GM23338 (cell line): ENCODE measurements at regions not wholly inside any gene's neighbourhood (a gene's known extent, or its start where the extent isn't known, plus 50 kb on each side); places are given as distances from the start of the nearest gene placed in this dataset.

Experiments
- ATAC-seq: fragments of 200-7000 bp; cut with Tn5 transposase; 3 replicates; pipeline ENCODE4 v1.9.1; 2020
- DNase-seq: peaks from one replicate; pipeline ENCODE4 v3.0.0-alpha.2; 2015; ENCODE audit warnings: low spot score
- H2AFZ ChIP-seq: fragments of 200-600 bp; sonication (generic); 2 replicates; pipeline ENCODE4 v1.8.0; 2016; ENCODE audit warnings: antibody characterized with exemption, mild to moderate bottlenecking, moderate library complexity
- H3F3A ChIP-seq: fragments of 200-600 bp; sonication (generic); replicated peaks from 2 replicates; pipeline ENCODE4 v1.8.0; 2017; ENCODE audit warnings: antibody characterized with exemption, mixed run types, low read depth
- H3K27ac ChIP-seq: fragments of 200-600 bp; sonication (generic); 2 replicates; pipeline ENCODE4 v1.6.1; 2016; ENCODE audit warnings: low read depth
- H3K27me3 ChIP-seq: fragments of 200-600 bp; sonication (generic); 2 replicates; pipeline ENCODE4 v1.8.0; 2016; ENCODE audit warnings: mild to moderate bottlenecking, mixed run types, moderate library complexity; ENCODE audit not compliant: insufficient read depth
- H3K36me3 ChIP-seq: fragments of 200-600 bp; sonication (generic); 2 replicates; pipeline ENCODE4 v1.8.0; 2016; ENCODE audit warnings: mild to moderate bottlenecking; ENCODE audit not compliant: insufficient read depth
- H3K4me1 ChIP-seq: fragments of 200-600 bp; sonication (generic); 2 replicates; pipeline ENCODE4 v1.8.0; 2016; ENCODE audit warnings: mild to moderate bottlenecking, moderate library complexity; ENCODE audit not compliant: insufficient read depth
- H3K4me2 ChIP-seq: fragments of 200-600 bp; sonication (generic); 2 replicates; pipeline ENCODE4 v1.7.1; 2017; ENCODE audit warnings: mixed run types
- H3K4me3 ChIP-seq: fragments of 200-600 bp; sonication (generic); 2 replicates; pipeline ENCODE4 v1.6.1; 2016; ENCODE audit warnings: mixed run types
- H3K79me2 ChIP-seq: fragments of 200-600 bp; sonication (generic); replicated peaks from 2 replicates; pipeline ENCODE4 v1.8.0; 2017; ENCODE audit warnings: mild to moderate bottlenecking; ENCODE audit not compliant: insufficient read depth
- H3K9me2 ChIP-seq: fragments of 200-600 bp; sonication (generic); 2 replicates; pipeline ENCODE4 v1.8.0; 2017; ENCODE audit not compliant: insufficient read depth
- H4K20me1 ChIP-seq: fragments of 200-600 bp; sonication (generic); replicated peaks from 2 replicates; pipeline ENCODE4 v1.8.0; 2017; ENCODE audit warnings: mild to moderate bottlenecking; ENCODE audit not compliant: insufficient read depth
- H3K27ac Mint-ChIP-seq: 2 replicates; pipeline ENCODE4 v1.8.0; 2020; ENCODE audit warnings: inconsistent platforms, mild to moderate bottlenecking, moderate library complexity, mixed read lengths
- H3K27me3 Mint-ChIP-seq: 3 replicates; pipeline ENCODE4 v1.8.0; 2022; ENCODE audit warnings: low read depth, mild to moderate bottlenecking, moderate library complexity, mixed read lengths, inconsistent platforms; ENCODE audit not compliant: insufficient read depth, poor library complexity
- H3K36me3 Mint-ChIP-seq: 3 replicates; pipeline ENCODE4 v1.8.0; 2021; ENCODE audit warnings: low read depth, mild to moderate bottlenecking, inconsistent platforms, moderate library complexity, mixed read lengths
- H3K4me1 Mint-ChIP-seq: 3 replicates; pipeline ENCODE4 v1.8.0; 2020; ENCODE audit warnings: mild to moderate bottlenecking, inconsistent platforms, mixed read lengths
- H3K4me3 Mint-ChIP-seq: 3 replicates; pipeline ENCODE4 v1.8.0; 2021; ENCODE audit warnings: moderate library complexity, mild to moderate bottlenecking, inconsistent platforms, mixed read lengths
- H3K9me3 Mint-ChIP-seq: 3 replicates; pipeline ENCODE4 v1.8.0; 2020; ENCODE audit warnings: moderate library complexity, mild to moderate bottlenecking, inconsistent platforms, mixed read lengths
- CREB1 ChIP-seq: fragments of 250-450 bp; sonication (Bioruptor Pico); IDR thresholded peaks from 2 replicates; pipeline ENCODE4 v1.5.0; 2020; ENCODE audit warnings: low read depth, mild to moderate bottlenecking, moderate library complexity
- CTCF ChIP-seq, 2 experiments: fragments of 200-600 bp in 1 of 2; sonication (generic) in 1 of 2; conservative IDR thresholded peaks; 2 replicates each; pipeline versions ENCODE4 v1.5.1 to v1.6.1; 2016 to 2017; ENCODE audit warnings: antibody characterized with exemption in 2 of 2, low read depth in 2 of 2, mild to moderate bottlenecking in 2 of 2, moderate library complexity in 1 of 2
- ETS1 ChIP-seq: IDR thresholded peaks from 2 replicates; pipeline ENCODE4 v1.6.1; 2016; ENCODE audit warnings: antibody characterized with exemption
- EZH2 ChIP-seq: fragments of 200-600 bp; sonication (generic); IDR thresholded peaks from one replicate; pipeline ENCODE4 v1.8.0; 2017; ENCODE audit warnings: antibody characterized with exemption, mild to moderate bottlenecking, low read depth; ENCODE audit not compliant: unreplicated experiment
- EZH2phosphoT487 ChIP-seq: fragments of 200-600 bp; sonication (generic); IDR thresholded peaks from one replicate; pipeline ENCODE4 v1.8.1; 2018; ENCODE audit warnings: antibody characterized with exemption; ENCODE audit not compliant: unreplicated experiment
- JUNB ChIP-seq: IDR thresholded peaks from one replicate; pipeline ENCODE4 v1.6.1; 2016; ENCODE audit warnings: antibody characterized with exemption; ENCODE audit not compliant: unreplicated experiment
- NANOG ChIP-seq: IDR thresholded peaks from 2 replicates; pipeline ENCODE4 v1.6.1; 2016; ENCODE audit warnings: antibody characterized with exemption, borderline replicate concordance
- POLR2AphosphoS5 ChIP-seq: IDR thresholded peaks from 2 replicates; pipeline ENCODE4 v1.6.1; 2016; ENCODE audit warnings: antibody characterized with exemption, low read depth
- REST ChIP-seq: IDR thresholded peaks from one replicate; pipeline ENCODE4 v1.6.1; 2018; ENCODE audit warnings: antibody characterized with exemption; ENCODE audit not compliant: unreplicated experiment
- STAT1 ChIP-seq: IDR thresholded peaks from one replicate; pipeline ENCODE4 v1.6.1; 2016; ENCODE audit warnings: antibody characterized with exemption; ENCODE audit not compliant: unreplicated experiment
- ZNF114 ChIP-seq: fragments of 250-450 bp; sonication (Bioruptor Pico); IDR thresholded peaks from 2 replicates; pipeline ENCODE4 v1.5.0; 2020; ENCODE audit warnings: mild to moderate bottlenecking, moderate library complexity
- TF ChIP-seq, protein P1 (sequence below): fragments of 250-450 bp; sonication (Bioruptor Pico); IDR thresholded peaks from 2 replicates; pipeline ENCODE4 v1.5.0; 2020; ENCODE audit warnings: mild to moderate bottlenecking, moderate library complexity

DNA sequence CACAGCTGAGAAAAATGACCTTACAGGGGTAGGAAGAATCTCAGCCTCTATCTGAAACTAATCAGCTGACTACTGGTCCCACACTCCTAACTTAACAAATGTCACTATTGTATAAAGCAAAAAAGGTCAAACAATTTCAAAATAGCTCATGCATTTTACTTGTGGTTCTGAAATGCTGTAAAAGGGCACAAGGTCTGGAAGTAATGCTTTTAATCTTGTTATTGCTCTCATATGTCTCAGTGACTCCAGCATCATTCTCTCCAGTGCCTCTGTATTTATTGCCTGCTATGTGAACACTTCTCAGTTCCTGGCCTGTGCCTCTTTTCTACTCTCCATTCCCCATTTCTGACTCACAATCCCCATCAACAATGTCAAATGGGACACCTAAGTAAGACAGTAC is 937.7 kb downstream of the CDH11 start:
- no peak overlapping the region for H2AFZ ChIP-seq
- Mint-ChIP-seq H3K36me3 (peaks cover 5% of the 10 kb centered on the region), H3K9me3 (peaks cover 6% of the 10 kb centered on the region), H3K27me3 (peaks cover under 1% of the 10 kb centered on the region), H3K4me1 (peaks cover 5% of the 10 kb centered on the region; the same call in 1 of the 3 replicates), H3K4me3 (no peak overlapping the region), H3K27ac (no peak overlapping the region)
- no peaks in the 10 kb centered on the region for H4K20me1 ChIP-seq
- no peaks in the 10 kb centered on the region for H3K27me3 ChIP-seq
- no peaks in the 10 kb centered on the region for H3K79me2 ChIP-seq
- H3K4me2 ChIP-seq = no peak overlapping the region
- no peak overlapping the region for H3K4me3 ChIP-seq
- peaks cover 3% of the 10 kb centered on the region for H3K9me2 ChIP-seq
- no peak for ATAC-seq
- H3K36me3 ChIP-seq = no peaks in the 10 kb centered on the region
- H3F3A ChIP-seq = no peaks in the 10 kb centered on the region
- no peaks in the 10 kb centered on the region for H3K4me1 ChIP-seq
- no peak for DNase-seq
- no peak for TF ChIP-seq CTCF (conservative IDR thresholded peaks at IDR 0.05; ENCODE audit: low read depth in 2 of 2)
- TF ChIP-seq ETS1 = no peak
- TF ChIP-seq NANOG = no peak
- TF ChIP-seq, protein P1, sequence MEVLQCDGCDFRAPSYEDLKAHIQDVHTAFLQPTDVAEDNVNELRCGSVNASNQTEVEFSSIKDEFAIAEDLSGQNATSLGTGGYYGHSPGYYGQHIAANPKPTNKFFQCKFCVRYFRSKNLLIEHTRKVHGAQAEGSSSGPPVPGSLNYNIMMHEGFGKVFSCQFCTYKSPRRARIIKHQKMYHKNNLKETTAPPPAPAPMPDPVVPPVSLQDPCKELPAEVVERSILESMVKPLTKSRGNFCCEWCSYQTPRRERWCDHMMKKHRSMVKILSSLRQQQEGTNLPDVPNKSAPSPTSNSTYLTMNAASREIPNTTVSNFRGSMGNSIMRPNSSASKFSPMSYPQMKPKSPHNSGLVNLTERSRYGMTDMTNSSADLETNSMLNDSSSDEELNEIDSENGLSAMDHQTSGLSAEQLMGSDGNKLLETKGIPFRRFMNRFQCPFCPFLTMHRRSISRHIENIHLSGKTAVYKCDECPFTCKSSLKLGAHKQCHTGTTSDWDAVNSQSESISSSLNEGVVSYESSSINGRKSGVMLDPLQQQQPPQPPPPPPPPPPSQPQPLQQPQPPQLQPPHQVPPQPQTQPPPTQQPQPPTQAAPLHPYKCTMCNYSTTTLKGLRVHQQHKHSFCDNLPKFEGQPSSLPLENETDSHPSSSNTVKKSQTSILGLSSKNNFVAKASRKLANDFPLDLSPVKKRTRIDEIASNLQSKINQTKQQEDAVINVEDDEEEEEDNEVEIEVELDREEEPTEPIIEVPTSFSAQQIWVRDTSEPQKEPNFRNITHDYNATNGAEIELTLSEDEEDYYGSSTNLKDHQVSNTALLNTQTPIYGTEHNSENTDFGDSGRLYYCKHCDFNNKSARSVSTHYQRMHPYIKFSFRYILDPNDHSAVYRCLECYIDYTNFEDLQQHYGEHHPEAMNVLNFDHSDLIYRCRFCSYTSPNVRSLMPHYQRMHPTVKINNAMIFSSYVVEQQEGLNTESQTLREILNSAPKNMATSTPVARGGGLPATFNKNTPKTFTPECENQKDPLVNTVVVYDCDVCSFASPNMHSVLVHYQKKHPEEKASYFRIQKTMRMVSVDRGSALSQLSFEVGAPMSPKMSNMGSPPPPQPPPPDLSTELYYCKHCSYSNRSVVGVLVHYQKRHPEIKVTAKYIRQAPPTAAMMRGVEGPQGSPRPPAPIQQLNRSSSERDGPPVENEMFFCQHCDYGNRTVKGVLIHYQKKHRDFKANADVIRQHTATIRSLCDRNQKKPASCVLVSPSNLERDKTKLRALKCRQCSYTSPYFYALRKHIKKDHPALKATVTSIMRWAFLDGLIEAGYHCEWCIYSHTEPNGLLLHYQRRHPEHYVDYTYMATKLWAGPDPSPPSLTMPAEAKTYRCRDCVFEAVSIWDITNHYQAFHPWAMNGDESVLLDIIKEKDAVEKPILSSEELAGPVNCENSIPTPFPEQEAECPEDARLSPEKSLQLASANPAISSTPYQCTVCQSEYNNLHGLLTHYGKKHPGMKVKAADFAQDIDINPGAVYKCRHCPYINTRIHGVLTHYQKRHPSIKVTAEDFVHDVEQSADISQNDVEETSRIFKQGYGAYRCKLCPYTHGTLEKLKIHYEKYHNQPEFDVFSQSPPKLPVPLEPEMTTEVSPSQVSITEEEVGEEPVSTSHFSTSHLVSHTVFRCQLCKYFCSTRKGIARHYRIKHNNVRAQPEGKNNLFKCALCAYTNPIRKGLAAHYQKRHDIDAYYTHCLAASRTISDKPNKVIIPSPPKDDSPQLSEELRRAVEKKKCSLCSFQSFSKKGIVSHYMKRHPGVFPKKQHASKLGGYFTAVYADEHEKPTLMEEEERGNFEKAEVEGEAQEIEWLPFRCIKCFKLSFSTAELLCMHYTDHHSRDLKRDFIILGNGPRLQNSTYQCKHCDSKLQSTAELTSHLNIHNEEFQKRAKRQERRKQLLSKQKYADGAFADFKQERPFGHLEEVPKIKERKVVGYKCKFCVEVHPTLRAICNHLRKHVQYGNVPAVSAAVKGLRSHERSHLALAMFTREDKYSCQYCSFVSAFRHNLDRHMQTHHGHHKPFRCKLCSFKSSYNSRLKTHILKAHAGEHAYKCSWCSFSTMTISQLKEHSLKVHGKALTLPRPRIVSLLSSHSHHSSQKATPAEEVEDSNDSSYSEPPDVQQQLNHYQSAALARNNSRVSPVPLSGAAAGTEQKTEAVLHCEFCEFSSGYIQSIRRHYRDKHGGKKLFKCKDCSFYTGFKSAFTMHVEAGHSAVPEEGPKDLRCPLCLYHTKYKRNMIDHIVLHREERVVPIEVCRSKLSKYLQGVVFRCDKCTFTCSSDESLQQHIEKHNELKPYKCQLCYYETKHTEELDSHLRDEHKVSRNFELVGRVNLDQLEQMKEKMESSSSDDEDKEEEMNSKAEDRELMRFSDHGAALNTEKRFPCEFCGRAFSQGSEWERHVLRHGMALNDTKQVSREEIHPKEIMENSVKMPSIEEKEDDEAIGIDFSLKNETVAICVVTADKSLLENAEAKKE (CRISPR knock-in tag) = no peak
- TF ChIP-seq ZNF114 (CRISPR knock-in tag) = no peak
- no peak for TF ChIP-seq REST
- no peak for TF ChIP-seq POLR2AphosphoS5
- no peak for TF ChIP-seq EZH2
- TF ChIP-seq STAT1 = no peak
- TF ChIP-seq CREB1 (CRISPR knock-in tag) = no peak
- TF ChIP-seq EZH2phosphoT487 = no peak
- no peak for TF ChIP-seq JUNB
- no peak overlapping the region for H3K27ac ChIP-seq
